HFF-Myc (cell line): ENCODE measurements at regions not wholly inside any gene's neighbourhood (a gene's known extent, or its start where the extent isn't known, plus 50 kb on each side); places are given as distances from the start of the nearest gene placed in this dataset.
"Not testable (repeated sequence)": the region's sequence is repeated elsewhere in the genome, so short reads cannot be mapped to it uniquely, and the experiment has no call there.

Experiments used
- DNase-seq: peaks from one replicate; pipeline ENCODE4 v3.0.0-alpha.2; 2011; ENCODE audit warnings: low read depth; ENCODE audit errors: extremely low read depth
- H3K4me3 ChIP-seq: replicated peaks from 2 replicates; pipeline ENCODE4 v1.5.1; 2011; ENCODE audit warnings: low read depth, mild to moderate bottlenecking, control low read depth, low read length
- CTCF ChIP-seq: IDR thresholded peaks from 2 replicates; pipeline ENCODE4 v1.5.1; 2012; ENCODE audit warnings: mild to moderate bottlenecking, low read depth, low read length, control low read depth; ENCODE audit errors: missing control alignments

- no peak for TF ChIP-seq CTCF
- no peak for DNase-seq
Observed at GRCh38 chr3:127045435-127046045, 62.6 kb downstream of the PLXNA1 start.

GRCh38 chr3:127046690-127047089, 63.8 kb downstream of the PLXNA1 start:
- not testable (repeated sequence) for DNase-seq, H3K4me3 ChIP-seq

More at GRCh38 chr3:127045435-127046045, 62.6 kb downstream of the PLXNA1 start:
- no peak overlapping the region for H3K4me3 ChIP-seq

GRCh38 chr3:127049393-127049792, 66.5 kb downstream of the PLXNA1 start:
- no peak overlapping the region for H3K4me3 ChIP-seq
- TF ChIP-seq CTCF: no peak
- no peak for DNase-seq

GRCh38 chr3:127050733-127051132, 67.8 kb downstream of the PLXNA1 start:
- DNase-seq: no peak
- no peak for TF ChIP-seq CTCF
- no peak overlapping the region for H3K4me3 ChIP-seq

GRCh38 chr3:127052121-127052561, 69.2 kb downstream of the PLXNA1 start:
- no peak for DNase-seq
- no peak overlapping the region for H3K4me3 ChIP-seq
- no peak for TF ChIP-seq CTCF

- no peak overlapping the region for H3K4me3 ChIP-seq
- TF ChIP-seq CTCF: no peak
- no peak for DNase-seq
Observed at GRCh38 chr3:127053026-127053425, 70.1 kb downstream of the PLXNA1 start.

- H3K4me3 ChIP-seq: no peak overlapping the region
- DNase-seq: no peak
- TF ChIP-seq CTCF: no peak
Observed at GRCh38 chr3:127053450-127053849, 70.5 kb downstream of the PLXNA1 start.
